GM19397 (cell line): ENCODE measurements at regions not wholly inside any gene's neighbourhood (a gene's known extent, or its start where the extent isn't known, plus 50 kb on each side); places are given as distances from the start of the nearest gene placed in this dataset.
A peak's percentile ranks its signal among the peaks of the same experiment; 100 is the strongest.
"Not testable (repeated sequence)": the region's sequence is repeated elsewhere in the genome, so short reads cannot be mapped to it uniquely, and the experiment has no call there.

Source experiments
- ATAC-seq: cut with Tn5 transposase; IDR thresholded peaks from one replicate; pipeline ENCODE4 v1.9.1; 2021; ENCODE audit warnings: mild to moderate bottlenecking, moderate library complexity; ENCODE audit not compliant: unreplicated experiment

- no peak for ATAC-seq
Measured at GRCh38 chr12:25384038-25384892, 133.5 kb upstream of the KRAS start.

DNA sequence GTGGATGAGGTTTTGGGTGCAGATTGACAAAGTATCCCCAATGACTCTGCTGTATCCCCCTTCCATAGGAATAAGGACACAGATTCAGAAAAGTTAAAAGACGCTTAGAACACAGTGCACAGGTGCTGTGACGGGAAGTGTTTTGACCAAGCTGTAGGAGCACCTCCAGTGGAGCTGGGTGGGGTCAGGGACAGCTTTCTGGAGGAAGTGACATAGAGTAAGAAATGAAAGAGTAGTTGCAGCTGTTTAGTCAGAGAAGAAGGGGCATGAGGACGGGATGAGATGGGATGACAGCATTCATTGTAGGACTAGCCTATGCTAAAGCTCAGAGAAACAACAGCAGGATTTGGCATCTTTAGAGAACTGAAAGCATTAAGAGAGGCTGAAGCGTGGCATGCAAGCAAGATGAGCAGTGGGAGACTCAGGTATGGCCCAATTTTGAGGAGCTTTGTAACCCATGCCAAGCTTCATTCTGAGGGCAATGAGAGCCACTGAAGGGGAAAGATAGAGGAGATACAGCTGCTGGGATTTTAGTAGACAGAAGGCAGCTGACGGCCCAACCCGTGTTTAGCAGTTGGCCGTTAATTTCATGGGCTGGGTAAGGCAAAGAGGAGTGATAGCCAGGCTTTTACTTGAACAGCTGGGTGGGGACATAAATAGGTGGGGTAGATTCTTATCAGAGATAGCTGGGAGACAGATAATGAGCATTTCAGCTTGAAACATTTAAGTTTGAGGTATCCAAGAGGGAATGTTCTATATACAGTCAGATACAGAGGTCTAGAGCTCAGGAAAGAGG is 131.8 kb upstream of the KRAS start:
- ATAC-seq = no peak

DNA sequence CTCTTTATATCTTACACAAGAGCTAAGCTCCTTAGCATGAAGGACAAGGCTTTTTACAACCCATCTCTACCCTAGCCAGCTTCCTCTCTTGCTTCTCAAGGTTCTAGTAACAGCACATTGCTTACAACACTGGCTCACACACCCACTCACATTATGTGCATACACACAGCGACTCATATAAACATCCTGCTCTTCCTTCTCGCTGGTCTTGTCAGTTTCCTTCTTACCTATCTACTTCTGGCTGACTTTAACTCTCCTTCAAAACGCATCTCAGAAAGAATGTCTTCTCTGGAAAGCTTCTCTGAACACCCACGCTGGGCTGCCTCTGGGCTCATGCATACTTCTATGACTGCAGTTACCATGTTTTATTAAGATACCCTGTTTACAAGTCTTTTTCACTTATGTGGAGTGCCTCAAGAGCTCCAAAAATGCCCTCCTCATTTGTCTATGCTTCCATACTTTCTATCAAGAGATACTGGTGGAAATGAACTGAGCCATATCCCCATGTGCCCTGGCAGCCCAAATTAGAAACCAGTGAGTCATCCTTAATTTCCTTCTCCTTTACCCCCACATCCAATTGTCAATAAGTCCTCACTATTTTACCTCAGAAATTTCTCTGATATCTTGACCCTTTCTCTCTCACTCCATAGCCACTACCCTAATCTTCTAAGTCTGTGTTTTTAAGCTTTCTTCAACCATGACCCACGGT is 126.9 kb upstream of the KRAS start:
- no peak for ATAC-seq

DNA sequence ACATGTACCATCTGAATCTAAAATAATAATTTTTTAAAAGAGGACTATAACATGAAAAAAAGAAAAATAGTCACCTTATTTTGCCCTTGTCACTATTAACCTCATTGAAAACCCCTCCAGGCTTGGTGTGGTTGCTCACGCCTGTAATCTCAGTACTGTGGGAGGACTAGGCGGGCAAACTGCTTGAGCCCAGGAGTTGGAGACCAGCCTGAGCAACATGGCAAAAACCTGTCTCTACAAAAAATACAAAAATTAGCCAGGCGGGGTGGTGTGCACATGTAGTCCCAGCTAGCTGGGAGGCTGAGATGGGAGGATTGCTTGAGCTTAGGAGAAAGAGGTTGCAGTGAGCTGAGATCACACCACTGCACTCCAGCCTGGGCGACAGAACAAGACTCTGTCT is 126.3 kb upstream of the KRAS start:
- ATAC-seq = no peak

GRCh38 chr12:25376407-25376806 is 125.7 kb upstream of the KRAS start:
- ATAC-seq = no peak

GRCh38 chr12:25372969-25373817 is 122.5 kb upstream of the KRAS start:
- no peak for ATAC-seq

DNA sequence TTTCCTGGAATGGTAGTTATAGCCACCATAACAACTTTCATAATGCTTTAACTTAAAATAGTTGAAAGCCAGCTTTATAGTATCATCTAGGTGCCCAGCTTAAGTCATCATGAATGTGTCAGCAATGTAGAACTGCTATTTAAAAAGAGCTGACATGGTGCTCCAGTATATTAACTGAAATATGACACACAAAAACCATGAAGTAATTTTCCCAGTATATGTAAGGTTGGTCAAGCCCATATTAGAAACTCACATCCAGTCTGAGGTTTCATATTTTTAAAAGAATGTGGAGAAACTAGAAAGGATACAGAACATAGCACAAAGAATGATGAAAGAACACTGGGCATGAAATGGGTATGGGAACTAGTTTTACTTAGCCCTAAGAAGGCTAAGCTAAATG is 121.3 kb upstream of the KRAS start:
- no peak for ATAC-seq

DNA sequence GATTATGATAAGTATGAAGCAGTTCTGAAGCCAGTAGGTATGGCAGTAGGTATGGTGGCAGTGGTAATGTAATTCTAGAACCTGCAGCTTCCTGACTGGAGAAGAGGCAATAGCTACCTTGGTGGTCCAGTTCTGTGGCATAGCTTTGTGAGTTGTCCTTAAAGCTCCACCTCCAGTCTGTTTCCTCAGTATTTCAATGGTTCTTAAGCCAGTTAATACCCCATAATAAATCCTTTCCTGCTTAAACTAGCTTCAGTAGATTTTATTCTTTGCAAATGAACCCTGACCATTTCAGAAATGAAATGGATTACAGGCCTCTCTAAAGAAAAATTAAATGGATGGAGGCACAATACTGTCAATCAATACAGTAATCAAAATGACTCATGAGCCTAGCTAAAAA is 117.8 kb upstream of the KRAS start:
- no peak for ATAC-seq

- ATAC-seq = no peak
Measured at GRCh38 chr12:25366122-25366521, 115.4 kb upstream of the KRAS start.

DNA sequence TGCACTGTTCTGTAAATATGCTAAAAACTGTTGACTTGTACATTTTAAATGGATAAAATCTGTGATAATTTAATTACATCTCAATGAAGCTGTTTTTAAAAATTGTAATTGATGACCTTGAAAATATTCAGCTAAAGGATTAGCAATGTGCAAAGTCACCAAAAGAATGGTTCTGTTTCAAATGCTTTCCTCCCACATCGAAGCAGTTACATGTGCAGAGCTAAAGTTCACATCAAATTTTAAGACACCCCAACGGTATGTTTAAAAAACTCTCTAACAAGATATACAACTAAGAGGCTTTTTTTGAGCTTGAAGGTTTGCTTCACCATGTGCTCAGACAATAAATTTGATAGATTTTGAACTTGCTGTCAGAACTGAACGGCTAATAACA is 114.6 kb upstream of the KRAS start:
- ATAC-seq = no peak

DNA sequence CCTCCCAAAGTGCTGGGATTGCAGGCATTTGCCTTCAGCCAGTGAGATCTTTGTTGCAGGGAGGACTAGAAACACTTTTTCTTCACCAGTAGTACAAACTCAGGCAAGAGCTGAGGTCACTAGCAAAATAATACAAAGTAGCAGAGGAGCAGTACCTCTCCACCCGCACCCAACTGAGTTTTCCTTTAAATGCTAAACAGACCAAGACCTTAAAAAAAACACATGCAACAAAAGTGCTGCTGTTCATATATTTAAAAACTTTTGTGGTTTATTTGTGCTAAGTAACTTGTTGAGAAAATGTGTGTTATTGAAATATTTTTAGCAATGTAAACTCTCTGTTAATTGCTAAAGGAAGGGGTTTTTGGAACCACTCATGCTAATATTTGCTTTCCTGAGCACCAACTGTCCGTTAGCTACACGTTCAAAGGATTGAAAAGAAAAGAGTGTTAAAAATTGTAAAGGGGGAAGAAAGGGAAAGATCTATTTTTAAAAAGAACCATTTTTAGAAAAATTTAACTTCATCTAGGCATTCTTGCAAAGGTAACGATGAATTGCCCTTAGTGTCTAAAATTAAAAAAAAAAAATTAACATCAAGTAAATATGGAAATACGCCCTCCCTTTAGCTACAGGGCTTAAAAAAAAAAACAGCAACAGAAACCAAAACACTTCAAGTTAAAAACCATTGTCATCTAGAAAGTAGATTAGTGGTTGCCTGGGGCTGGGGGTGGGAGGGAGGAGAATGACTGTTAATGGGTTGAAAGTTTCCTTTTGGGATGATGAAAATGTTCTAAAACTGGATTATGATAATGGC is 114.0 kb upstream of the KRAS start:
- ATAC-seq = peak; percentile 83

DNA sequence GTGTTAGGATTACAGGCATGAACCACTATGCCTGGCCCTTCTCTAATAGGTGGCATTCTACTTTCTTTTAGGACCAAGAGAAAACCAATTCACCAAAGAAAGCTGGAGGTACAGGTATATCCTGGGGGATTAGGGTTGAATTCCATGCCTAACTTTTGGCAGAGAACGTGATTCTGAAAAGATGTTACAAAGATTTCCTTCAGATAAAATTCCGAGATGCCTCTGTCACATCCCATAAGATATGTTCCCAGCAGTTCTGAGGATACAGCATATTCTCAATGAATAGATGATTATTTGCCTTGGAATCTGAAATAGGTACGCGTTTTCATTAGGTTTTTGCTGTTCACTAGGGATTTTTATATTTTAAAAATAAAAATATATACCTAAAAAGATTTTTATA is 111.9 kb upstream of the KRAS start:
- no peak for ATAC-seq

GRCh38 chr12:25361511-25361910 is 110.8 kb upstream of the KRAS start:
- ATAC-seq = no peak

DNA sequence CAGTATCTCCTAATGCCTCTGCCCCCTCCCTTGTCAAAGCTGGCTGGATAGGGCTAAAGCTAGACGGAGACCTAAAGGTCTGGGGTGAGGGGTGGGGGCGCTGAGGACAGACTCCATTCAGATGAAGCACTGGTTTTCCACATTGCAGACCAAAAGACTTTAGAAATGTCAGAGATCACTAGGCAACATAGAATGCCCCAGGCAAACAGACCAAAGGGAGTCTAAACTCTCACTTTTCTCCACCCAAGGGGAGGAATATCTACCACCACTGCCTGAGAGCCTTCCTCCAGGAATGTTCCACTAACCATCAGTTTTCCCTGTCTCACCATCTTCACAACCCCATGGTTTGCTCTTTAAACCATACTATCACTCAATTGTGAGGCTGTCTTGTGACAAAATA is 106.9 kb upstream of the KRAS start:
- ATAC-seq = no peak

GRCh38 chr12:25352942-25353341 is 102.2 kb upstream of the KRAS start:
- ATAC-seq = not testable (repeated sequence)

- no peak for ATAC-seq
Measured at GRCh38 chr12:25352083-25352918, 101.6 kb upstream of the KRAS start.

GRCh38 chr12:25348593-25348895 is 97.8 kb upstream of the KRAS start:
- ATAC-seq = no peak

DNA sequence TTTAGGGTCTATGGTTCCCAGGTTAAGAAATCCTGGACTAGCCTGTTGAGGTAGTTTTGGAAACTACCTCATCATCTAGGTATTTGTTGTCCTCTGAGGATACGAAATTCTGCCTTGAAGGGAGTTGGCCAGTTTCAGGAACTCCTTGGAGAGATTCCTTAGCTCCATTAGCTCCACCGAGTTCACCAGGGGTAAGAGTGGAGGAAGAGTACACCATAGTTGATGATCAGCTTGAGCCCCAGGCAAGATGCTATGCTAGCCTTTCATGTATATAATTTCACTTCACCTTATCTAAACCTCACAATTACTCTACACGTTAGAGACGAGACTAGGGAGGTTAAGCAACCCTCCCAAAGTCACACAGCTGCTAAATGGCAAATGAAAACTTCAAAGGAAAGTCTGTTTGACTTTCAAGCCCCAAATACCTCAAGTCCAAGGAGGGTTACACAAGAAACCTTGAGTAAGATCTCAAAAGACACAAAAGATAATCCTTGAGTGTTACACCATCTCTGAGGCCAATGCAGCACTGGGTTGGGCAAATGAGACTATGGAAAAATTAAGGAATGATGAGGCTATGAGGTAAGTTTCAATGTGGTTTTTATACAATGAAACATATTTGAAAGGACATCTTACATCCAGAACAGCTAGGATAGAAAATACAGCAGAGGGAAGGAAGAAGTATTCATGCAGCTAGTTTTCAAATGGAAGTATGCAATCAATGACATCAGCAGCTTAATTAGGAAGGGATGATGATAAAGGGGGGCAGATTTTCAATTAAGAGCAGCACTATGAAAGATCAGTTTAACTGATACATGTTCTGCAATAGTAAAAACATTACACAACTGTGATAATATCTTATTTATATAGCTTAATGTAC is 97.2 kb upstream of the KRAS start:
- no peak for ATAC-seq
